ENCODE measurements at regions not wholly inside any gene's neighbourhood (a gene's known extent, or its start where the extent isn't known, plus 50 kb on each side); places are given as distances from the start of the nearest gene placed in this dataset.

DNA sequence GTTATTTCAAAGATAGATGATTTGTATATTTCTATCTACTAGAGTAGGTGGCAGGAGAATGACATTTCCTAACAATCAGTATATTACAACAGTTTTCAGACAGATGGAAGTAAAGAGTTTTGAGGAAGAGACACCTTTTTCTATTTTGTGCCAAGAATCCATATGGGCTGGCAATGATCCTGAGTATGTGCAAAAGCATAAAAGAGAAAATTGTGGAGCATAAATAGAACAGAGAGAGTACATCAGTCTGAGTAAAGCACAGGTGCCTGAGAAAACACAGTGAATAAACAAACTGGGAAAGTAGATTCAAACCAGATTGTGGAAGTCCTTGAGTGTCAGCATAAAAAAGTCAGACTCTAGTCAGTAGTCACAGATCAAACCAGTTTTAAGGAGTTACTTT is 96.8 kb upstream of the WDR44 start (continued):
- TF ChIP-seq ZNF335 (CRISPR knock-in tag; IDR thresholded peaks at IDR 0.05): no peak
- TF ChIP-seq FOXM1 (CRISPR knock-in tag; IDR thresholded peaks at IDR 0.05): no peak
- TF ChIP-seq CHD4 (IDR thresholded peaks at IDR 0.05; ENCODE audit: borderline replicate concordance, low read length): no peak
- TF ChIP-seq AGO1 (IDR thresholded peaks at IDR 0.05; ENCODE audit: low read depth, low read length, poor library complexity, severe bottlenecking): no peak
- TF ChIP-seq ZNF331 (CRISPR knock-in tag; IDR thresholded peaks at IDR 0.05): no peak
- TF ChIP-seq, protein P1, sequence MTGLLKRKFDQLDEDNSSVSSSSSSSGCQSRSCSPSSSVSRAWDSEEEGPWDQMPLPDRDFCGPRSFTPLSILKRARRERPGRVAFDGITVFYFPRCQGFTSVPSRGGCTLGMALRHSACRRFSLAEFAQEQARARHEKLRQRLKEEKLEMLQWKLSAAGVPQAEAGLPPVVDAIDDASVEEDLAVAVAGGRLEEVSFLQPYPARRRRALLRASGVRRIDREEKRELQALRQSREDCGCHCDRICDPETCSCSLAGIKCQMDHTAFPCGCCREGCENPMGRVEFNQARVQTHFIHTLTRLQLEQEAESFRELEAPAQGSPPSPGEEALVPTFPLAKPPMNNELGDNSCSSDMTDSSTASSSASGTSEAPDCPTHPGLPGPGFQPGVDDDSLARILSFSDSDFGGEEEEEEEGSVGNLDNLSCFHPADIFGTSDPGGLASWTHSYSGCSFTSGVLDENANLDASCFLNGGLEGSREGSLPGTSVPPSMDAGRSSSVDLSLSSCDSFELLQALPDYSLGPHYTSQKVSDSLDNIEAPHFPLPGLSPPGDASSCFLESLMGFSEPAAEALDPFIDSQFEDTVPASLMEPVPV (CRISPR knock-in tag; IDR thresholded peaks at IDR 0.05): no peak
- TF ChIP-seq, protein P2, sequence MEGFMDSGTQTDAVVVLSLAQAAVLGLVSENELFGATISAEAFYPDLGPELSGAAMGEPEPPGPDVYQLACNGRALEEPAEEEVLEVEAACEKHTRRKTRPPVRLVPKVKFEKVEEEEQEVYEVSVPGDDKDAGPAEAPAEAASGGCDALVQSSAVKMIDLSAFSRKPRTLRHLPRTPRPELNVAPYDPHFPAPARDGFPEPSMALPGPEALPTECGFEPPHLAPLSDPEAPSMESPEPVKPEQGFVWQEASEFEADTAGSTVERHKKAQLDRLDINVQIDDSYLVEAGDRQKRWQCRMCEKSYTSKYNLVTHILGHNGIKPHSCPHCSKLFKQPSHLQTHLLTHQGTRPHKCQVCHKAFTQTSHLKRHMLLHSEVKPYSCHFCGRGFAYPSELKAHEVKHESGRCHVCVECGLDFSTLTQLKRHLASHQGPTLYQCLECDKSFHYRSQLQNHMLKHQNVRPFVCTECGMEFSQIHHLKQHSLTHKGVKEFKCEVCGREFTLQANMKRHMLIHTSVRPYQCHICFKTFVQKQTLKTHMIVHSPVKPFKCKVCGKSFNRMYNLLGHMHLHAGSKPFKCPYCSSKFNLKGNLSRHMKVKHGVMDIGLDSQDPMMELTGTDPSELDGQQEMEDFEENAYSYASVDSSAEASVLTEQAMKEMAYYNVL (CRISPR knock-in tag; IDR thresholded peaks at IDR 0.05; ENCODE audit: borderline replicate concordance): no peak
- no peak for TF ChIP-seq GLI4 (CRISPR knock-in tag; IDR thresholded peaks at IDR 0.05; ENCODE audit: borderline replicate concordance)

DNA sequence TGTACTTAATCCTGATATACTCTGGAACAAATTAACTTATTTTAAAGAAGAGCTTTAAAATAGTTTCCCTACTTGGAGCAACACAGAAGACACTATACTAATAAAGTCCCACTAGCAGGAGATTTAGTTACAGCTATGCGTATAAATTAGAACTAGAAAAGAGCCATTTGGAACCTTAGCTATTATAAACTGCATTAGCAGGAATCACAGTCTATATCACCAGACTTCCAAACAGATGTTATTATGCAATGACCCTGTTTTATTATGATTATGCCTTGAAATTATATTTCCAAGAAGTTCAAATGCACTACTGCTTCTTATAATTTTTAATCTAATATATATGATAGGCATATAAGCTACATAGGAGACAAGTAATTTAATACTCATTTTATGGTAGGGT is 95.5 kb upstream of the WDR44 start:
- H3K27me3 ChIP-seq (ENCODE audit: control insufficient read depth in 1 of 2, insufficient read depth in 2 of 2, low read length in 2 of 2): no peaks in the 10 kb centered on the region
- no peaks in the 10 kb centered on the region for H3K4me1 ChIP-seq (ENCODE audit: insufficient read depth, low read length)
- POLR2A ChIA-PET: no interaction called here
- no peak overlapping the region for H3K27ac ChIP-seq (ENCODE audit: extremely low read length, insufficient read depth, low read length)
- no peak overlapping the region for H2AFZ ChIP-seq (ENCODE audit: low read length)
- H3K4me3 ChIP-seq (replicated peaks in 1 of 3; ENCODE audit: insufficient read depth in 1 of 3, low read depth in 2 of 3, low read length in 3 of 3): no peak overlapping the region
- intact Hi-C loops (cut with micrococcal nuclease; ENCODE audit: unreplicated experiment) (no loop called here), in situ Hi-C loops (cut with HindIII; ENCODE audit: extremely low pct_ligation_motif_present, low pct_unique_long_range_greater_than_20kb) (no loop called here)
- FAIRE-seq (no peak), DNase-seq (ENCODE audit: low spot score) (no peak), ATAC-seq (no peak)
- no peaks in the 10 kb centered on the region for H3K9me3 ChIP-seq (ENCODE audit: low read length)
- no TSS peak for BruUV-seq (replicated peaks)
- 29% methylated on average over 1 of the region's 1 CpG for WGBS (ENCODE audit: low lambda C conversion rate)
- CTCF ChIA-PET (ENCODE audit: low intra/inter-chr PET ratio, low total read pairs): no interaction called here
- H3K79me2 ChIP-seq (ENCODE audit: insufficient read depth, low read length): no peaks in the 10 kb centered on the region
- no peaks in the 10 kb centered on the region for H4K20me1 ChIP-seq (ENCODE audit: insufficient read depth, low read length)
- no peak overlapping the region for H3K9ac ChIP-seq (ENCODE audit: insufficient read depth, low read depth, low read length)
- H3K4me2 ChIP-seq (ENCODE audit: low read depth, low read length): no peak overlapping the region
- H3K36me3 ChIP-seq (replicated peaks in 1 of 2; ENCODE audit: control insufficient read depth in 1 of 2, insufficient read depth in 2 of 2, low read length in 2 of 2): no peaks in the 10 kb centered on the region
- TF ChIP-seq, protein P3, sequence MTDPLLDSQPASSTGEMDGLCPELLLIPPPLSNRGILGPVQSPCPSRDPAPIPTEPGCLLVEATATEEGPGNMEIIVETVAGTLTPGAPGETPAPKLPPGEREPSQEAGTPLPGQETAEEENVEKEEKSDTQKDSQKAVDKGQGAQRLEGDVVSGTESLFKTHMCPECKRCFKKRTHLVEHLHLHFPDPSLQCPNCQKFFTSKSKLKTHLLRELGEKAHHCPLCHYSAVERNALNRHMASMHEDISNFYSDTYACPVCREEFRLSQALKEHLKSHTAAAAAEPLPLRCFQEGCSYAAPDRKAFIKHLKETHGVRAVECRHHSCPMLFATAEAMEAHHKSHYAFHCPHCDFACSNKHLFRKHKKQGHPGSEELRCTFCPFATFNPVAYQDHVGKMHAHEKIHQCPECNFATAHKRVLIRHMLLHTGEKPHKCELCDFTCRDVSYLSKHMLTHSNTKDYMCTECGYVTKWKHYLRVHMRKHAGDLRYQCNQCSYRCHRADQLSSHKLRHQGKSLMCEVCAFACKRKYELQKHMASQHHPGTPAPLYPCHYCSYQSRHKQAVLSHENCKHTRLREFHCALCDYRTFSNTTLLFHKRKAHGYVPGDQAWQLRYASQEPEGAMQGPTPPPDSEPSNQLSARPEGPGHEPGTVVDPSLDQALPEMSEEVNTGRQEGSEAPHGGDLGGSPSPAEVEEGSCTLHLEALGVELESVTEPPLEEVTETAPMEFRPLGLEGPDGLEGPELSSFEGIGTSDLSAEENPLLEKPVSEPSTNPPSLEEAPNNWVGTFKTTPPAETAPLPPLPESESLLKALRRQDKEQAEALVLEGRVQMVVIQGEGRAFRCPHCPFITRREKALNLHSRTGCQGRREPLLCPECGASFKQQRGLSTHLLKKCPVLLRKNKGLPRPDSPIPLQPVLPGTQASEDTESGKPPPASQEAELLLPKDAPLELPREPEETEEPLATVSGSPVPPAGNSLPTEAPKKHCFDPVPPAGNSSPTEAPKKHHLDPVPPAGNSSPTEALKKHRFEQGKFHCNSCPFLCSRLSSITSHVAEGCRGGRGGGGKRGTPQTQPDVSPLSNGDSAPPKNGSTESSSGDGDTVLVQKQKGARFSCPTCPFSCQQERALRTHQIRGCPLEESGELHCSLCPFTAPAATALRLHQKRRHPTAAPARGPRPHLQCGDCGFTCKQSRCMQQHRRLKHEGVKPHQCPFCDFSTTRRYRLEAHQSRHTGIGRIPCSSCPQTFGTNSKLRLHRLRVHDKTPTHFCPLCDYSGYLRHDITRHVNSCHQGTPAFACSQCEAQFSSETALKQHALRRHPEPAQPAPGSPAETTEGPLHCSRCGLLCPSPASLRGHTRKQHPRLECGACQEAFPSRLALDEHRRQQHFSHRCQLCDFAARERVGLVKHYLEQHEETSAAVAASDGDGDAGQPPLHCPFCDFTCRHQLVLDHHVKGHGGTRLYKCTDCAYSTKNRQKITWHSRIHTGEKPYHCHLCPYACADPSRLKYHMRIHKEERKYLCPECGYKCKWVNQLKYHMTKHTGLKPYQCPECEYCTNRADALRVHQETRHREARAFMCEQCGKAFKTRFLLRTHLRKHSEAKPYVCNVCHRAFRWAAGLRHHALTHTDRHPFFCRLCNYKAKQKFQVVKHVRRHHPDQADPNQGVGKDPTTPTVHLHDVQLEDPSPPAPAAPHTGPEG (CRISPR knock-in tag; IDR thresholded peaks at IDR 0.05): no peak
- TF ChIP-seq NFATC3 (CRISPR knock-in tag; IDR thresholded peaks at IDR 0.05): no peak
- TF ChIP-seq, protein P4, sequence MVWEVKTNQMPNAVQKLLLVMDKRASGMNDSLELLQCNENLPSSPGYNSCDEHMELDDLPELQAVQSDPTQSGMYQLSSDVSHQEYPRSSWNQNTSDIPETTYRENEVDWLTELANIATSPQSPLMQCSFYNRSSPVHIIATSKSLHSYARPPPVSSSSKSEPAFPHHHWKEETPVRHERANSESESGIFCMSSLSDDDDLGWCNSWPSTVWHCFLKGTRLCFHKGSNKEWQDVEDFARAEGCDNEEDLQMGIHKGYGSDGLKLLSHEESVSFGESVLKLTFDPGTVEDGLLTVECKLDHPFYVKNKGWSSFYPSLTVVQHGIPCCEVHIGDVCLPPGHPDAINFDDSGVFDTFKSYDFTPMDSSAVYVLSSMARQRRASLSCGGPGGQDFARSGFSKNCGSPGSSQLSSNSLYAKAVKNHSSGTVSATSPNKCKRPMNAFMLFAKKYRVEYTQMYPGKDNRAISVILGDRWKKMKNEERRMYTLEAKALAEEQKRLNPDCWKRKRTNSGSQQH (CRISPR knock-in tag; IDR thresholded peaks at IDR 0.05; ENCODE audit: low read depth): no peak

All from HepG2 (cell line).